Glomerular endothelial cell (primary cell): ENCODE measurements at regions not wholly inside any gene's neighbourhood (a gene's known extent, or its start where the extent isn't known, plus 50 kb on each side); places are given as distances from the start of the nearest gene placed in this dataset.

ENCODE experiments used
- DNase-seq: peaks from one replicate; pipeline ENCODE4 v3.0.0-alpha.2; 2011; ENCODE audit warnings: low read depth, low spot score; ENCODE audit errors: extremely low read depth

DNA sequence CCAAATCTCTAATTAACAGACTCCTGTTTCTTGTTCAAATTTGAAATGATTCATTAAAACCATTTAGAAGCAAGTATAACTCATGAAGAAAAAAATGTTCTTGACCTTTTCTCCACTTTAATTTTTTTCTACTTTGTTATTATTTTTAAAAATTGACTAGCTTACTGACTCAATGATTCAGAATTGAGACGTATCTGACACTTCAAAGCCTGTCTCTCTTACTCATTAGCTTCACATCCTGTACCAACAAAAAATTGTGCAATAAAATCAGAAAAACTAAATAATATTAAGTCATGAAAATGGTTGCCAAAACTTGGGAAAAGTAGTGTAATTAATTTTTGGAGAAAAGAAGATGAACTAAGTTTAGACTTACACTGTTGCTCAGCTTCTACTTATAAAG, 331.2 kb downstream of the SLC16A7 start:
- no peak for DNase-seq

DNA sequence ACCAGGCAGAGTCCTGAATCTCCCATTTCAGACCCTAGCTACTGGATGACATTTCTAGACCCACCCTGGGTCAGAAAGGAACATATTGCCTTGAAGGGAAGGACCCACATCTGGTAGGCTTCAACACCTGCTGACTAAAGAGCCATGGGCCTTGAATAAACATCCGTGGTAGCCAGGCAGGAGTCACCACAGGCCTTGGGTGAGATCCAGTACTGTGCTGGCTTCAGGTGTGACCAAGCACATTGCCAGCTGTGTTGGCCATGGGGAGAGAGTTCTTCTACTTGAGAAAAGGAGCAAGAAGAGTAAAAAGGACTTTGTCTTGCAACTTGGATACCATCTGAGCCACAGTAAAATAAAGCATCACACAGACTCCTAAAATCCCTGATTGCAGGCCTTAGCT, 332.6 kb downstream of the SLC16A7 start:
- DNase-seq: no peak

DNA sequence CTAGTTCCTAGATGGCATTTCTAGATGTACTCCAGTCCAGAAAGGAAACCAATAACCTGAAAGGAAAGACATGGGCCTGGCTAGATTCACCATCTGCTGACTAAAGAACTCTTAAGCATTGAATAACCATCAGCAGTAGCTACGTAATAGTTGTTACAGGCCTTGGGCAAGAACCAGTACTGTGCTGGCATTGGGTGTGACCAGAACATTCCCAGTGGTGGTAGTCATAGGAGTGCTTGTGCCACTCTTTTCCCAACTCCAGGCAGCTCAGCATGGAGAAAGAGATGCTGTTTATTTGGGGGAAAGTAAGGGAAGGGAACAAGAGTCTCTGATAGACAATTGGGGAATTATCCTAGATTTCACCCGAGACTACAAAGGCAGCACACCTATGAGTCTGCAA, 333.3 kb downstream of the SLC16A7 start:
- no peak for DNase-seq

DNA sequence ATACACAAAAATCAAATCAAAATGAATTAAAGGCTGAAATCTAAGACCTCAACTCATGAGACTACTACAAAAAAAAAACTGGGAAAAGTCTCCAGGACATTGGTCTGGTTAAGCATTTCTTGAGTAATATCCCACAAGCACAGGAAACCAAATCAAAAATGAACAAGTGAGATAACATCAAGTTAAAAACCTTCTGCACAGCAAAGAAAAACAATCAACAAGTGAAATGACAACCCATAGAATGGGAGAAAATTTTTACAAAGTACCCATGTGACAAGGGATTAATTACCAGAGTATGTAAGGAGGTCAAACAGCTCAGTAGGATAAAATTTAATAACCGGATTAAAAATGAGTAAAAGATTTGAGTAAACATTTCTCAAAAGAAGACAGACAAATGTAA, 338.7 kb downstream of the SLC16A7 start:
- DNase-seq: peak; percentile 10

DNA sequence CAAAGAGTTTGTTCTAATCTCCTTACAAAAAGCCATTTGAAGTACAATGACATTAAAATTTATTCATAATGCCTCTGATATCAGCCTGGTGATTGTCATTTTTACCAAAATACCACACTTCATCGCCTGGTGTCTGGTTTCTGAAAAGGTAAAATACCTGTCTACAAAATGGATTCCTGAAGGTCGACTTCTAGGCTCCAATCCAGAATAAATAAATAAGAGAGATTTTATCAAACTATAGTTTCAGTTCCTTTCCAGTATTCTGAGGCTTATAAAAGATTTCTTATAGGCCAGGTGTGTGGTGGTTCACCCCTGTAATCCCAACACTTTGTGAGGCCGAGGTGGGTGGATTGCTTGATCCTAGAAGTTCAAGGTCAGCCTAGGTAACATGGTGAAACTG, 340.7 kb downstream of the SLC16A7 start:
- DNase-seq: no peak

DNA sequence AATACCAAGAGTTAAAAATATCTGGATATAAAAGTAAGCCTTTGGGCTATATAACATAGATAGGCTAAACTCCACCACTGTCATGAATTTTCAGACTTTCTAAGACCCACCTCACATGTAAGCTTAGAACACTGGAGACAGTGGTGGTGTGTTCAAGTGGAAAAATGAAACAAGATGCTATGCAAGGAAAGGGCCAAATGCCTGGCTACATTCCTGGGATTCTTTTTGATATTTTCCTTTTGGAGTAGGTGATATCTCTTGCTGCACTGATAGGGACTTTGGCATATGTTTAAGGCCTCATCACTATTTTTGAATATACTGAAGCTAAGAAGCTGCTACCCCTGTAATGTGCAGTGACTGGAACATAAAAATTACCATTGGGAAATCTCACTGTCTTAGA, 341.3 kb downstream of the SLC16A7 start:
- no peak for DNase-seq

DNA sequence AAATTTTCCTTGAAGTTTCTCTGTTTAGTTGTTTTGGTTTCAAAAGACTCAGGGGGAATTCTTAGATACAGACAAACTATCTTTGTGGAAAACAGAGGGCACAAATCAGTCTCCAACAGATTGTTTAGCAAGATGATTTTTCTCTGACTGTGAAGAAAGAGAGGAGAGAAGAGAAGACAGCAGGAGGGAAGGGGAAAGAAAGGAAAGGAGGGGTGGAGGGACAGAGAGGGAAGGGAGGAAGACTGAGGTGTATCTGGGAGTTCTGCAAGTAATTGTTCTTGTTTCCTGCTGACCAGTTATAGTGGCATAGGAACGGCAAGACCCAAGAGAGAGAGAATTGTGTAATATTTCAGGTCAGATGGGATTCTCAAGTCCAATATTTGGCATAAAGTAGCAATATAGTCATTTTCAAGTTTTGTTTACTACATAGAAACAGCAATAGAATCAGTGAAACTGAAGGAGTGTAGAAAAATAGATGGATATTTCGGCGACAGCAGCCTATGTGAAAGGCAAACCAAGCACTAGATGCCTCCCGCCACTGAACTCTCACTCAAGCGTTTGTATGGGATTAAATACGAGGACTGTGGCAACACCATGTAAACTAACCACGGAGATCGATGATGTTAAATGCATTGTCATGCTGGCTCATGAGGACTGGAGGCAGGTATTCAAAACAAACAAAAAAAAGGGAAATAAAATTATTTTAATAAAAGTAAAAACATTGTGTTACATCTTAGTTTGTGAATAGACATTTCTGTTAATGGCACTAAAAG, 342.5 kb downstream of the SLC16A7 start:
- no peak for DNase-seq

DNA sequence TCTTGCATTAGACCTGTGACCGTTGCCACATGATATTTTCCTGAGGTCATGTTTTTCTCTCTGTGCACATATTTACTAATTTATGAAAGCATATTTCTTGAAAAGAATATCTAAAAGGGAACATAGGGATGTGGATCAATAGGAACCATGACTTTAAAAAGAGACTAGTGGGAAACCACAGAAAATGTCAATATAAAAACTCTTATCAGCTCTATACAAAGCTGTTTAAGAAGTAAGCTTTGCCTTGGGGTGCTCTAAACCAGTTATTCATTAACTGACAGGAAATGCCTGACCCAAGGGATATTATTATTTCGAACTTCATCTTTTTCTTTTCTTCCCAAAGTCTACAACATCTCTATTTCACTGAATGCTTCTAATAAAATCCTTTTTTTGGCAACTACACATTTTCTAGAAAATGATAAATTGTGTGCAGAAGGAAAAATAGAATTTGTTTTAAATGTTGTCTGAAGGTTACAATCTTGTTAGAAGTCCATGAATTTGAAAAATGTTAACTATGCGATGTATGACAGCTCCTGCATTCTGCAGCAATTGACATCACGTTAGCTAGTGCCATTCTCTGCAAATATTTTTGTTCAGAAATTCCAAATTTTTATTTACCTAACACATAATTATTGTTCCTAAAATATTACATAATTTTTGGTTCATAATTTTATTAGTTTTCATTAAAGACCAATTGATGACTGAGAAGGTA, 345.0 kb downstream of the SLC16A7 start:
- no peak for DNase-seq

DNA sequence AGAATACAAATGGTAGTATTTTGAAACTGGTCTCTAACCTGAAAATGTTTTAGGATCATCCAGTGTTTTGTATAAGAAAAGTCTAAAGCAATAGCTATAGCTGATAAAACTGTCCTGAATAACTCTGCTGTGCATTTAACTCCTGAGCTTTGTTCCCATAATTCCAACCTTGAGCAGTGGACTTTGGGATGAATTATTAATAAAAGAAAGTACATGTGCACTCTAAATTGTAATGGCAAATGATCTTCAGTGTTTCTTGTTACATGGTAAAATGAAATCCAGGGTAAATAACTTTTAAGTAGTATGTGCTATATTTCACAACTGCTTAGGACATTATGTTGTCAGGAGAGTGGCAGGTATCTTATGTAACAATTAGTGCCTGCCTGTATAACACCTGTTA, 345.6 kb downstream of the SLC16A7 start:
- DNase-seq: no peak

DNA sequence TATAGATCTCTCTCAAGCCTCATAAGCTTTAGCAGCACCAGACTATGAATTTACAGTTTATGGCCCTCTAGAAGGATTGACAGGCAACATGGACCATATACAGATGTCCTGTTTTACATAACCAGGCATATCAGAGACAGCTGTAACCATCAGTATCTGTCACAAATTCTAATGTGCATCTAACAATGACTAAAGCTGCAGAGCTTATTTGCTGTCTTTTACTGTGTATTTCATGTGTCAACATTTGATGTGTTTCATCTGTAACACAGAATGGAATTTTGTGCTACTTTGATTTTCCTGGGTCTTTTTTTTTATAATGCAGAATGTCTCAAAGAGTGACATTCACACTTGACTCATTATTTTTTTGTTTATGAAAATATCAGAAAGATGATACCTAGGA, 348.3 kb downstream of the SLC16A7 start:
- DNase-seq: no peak

DNA sequence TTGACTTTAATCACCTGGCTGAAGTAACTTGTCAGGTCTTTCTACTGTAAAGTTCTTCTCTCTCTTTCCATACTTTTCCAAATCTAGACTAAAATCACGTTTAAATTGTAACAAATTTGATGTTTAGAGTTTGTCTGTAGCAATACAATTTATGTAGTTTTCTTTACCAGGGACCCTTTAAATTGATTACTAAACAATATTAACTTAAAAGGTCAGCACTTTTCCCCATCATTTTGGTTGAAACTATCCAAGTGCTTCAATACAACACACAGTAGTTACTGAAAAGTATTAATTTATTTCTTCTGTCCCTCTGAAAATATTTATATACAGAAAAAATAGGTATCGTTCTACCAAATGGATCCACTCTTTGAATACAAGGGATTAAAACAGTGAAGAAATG, 350.8 kb downstream of the SLC16A7 start:
- no peak for DNase-seq

DNA sequence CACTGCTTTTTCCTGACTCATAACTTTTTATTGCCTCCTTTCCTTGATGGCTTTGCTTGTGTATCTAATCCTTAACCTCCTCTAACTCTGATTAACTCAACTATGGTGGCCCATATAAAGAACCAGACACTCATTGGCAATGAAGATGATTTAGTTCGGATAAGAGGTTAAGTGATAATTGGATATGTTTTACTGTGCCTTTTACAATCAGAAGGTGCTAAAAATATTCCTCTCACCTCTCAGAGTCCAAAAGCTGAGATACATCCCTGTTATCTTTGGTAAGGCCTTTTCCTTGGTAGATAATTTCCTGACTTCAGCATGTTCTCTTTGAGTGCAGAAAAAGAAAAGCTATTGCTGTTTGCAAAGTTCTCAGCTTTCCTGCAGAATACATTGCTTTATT, 367.7 kb downstream of the SLC16A7 start:
- DNase-seq: no peak

DNA sequence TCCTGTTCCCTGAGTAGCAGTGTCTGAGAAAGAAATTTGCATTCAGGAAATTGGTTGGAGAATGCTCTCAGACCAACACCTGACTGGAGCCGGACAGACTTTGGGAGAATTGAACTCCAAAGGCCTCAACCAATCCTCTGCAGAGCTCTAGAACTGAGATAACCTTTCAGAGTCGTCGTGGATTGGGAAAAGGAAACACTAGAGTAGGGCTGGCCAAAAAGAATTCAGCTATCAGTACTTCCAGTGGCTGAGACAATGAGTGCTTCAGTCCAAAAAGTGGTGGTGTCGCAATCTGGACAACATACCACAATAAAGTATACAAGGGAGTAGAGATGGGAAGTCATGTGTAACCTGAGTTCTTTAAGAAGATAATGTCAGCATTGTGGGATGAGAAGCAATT, 377.1 kb downstream of the SLC16A7 start:
- DNase-seq: no peak

DNA sequence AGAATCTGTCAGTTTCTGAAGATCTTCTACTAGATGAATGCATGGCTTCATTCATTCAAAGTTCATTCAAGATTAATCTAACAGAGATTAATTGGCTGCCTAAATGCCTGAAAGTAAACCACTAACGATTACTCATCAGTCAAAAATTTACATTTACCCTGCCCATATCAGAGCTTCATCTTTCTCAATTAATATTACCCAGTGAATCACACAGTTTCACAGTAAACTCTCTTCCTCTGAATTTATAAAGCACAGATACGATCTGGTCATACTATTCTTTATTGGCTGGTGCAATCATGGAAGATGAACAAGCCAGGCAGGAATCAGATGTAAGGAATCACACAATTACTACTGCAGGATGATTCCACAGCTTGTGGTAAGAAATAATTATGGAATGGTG, 377.7 kb downstream of the SLC16A7 start:
- no peak for DNase-seq

DNA sequence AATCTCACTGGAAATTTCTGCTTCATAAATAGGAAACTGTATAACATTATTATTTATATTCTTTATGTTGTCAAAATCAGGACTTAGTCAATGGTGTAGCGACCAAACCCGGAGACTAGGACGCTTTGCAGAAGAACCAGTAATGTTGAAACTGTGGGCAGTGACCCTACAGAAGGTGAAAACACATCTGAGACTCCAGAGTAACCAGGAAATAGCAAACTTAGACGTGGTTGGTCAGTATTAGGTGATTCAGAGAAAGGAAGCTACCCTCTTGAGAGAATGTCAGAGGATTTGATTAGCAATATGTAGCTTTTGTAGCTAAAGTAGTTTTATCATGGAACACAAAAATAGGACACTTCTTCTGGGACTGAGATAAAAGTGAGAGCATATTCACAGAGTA, 381.9 kb downstream of the SLC16A7 start:
- DNase-seq: no peak

DNA sequence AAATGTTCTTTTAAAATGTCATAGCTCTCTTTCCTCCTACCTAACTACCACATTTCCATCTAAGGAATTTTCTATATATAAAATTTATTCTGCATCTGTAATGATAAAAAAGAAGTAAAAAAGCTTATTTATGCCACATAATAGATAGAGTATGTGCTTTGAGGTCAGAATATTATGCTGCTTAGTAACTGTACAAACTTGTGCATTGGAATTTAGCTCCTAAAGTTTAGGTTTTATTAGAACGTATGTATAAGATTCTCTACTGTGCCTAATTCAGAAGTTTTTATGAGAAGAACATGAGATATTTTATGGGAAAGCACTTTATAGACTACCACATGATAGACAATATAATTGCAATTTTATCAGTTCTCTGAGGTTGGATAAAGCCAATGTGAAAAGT, 384.6 kb downstream of the SLC16A7 start:
- no peak for DNase-seq

DNA sequence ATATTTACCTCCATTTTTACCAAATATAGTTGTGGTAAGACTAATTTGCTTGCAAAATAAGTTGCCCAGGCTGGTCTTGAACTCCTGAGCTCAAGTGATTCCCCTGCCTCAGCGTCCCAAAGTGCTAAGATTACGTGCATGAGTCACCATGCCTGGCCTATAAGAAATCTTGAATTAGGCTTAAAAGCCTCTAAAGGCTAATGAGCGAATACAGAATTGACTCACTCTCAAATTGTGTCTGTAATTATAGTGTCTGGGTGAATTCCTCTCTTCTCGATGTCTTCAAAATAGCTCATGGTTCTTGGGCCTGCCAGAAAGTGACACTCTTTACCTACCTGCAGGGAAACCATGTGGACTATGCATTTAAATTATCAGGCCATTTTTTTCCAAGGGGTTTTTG, 403.5 kb downstream of the SLC16A7 start:
- DNase-seq: no peak

DNA sequence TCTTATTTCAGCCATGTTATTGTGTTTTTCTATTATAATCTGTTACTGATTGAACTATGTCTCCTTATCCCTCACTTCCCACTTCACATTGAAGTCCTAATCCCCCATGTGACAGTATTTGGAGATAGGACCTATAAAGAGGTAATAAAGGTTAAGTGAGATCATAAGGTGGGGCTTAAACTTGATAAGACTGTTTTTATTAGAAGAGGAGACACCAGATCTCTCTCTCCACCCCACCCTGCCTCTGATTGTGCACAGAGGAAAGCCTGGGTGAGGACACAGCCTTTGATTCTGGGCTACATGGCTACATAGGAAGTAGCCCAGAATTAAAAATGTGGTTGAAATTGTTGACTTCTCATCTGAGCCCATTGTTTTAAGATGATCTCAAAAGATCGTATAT, 414.7 kb downstream of the SLC16A7 start:
- no peak for DNase-seq

DNA sequence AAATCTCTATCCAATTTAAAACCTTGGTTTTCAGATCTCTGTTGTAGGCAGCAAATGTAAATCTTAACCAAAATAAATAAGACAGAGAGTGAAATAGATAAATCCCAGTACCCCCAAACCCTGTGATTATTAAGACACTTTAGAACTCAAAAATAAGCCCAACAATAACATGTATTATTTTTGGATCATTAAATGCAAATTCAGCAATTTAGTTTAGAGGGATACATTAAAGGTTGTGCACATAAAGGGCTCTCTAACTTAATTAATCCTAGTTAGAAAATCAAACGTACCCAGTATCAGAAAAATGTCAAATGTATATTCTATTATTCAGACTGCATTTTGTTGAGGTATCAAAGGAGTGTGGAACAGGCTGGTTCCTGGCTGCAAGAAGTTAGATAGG, 416.8 kb downstream of the SLC16A7 start:
- no peak for DNase-seq

DNA sequence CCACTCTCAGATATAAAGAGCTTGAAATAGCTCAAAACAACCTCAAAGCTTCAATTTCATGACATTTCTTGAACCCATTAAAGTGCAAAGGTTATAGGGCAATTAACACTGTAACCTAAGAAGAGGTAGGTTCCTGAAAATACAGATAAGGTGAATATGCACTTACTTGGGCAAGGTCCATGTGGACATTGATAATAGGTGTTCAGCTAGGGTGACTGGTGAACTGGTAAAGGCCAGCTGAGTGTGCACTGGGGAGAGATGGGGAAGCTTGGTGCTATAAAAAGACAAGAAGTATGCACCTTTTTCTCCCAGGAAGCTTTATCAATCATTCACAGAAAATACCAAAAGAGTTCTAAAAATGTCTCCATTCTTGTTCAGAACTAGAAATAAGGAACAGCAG, 418.6 kb downstream of the SLC16A7 start:
- DNase-seq: no peak

DNA sequence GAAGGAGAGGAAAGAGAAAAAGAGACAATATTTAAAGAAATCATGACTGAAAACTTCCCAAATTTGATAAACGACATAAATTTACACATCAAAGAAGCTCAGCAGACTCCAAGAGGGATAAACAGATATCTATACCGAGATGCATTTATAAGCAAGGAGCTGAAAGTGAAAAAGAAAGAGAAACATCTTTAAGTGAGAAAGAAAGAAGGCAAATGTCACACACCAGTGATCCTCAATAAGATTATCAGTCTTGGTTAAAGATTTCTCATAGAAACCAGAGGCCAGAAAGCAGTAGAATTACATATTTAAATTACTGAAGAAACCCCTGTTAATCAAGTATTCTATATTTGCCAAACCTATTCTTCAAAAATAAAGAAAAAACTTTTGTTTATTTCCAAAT, 424.2 kb downstream of the SLC16A7 start:
- no peak for DNase-seq

DNA sequence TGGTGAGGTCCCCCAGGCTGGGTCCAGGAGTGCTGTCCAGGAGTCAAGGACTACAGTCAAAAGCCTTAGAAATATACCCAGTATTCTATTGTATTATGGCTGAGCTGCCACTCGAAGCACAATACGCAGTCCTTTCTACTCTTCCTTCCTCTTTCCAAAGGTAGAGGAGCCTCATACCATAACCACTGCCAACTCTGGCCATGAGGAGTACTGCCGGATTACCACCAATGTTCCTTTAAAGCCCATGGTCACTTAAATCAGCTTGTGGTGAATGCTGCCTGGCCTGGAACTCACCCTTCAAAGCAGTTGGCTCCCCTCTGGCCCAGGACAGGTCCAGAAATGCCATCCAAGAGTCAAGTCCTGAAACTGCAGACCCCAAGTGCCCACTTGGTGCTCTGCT, 425.4 kb downstream of the SLC16A7 start:
- no peak for DNase-seq

DNA sequence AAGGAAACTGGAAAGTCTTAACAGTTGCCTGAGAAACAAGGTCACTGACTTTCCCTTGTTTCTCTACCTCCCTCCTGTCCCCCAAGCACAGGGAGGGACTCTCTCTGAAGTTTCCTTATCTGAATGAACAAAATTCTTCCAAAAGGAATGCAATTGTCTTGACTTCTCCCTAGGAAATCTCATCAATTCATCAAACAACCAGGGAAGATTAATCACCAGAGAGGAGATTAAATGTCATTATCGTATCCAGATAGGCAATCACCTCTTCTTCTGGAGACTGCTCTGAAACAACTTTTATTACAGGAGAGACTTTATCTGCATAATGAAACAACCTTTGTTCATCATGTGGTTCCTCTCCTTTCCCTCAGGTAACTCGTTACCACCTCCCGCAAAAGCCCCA, 431.4 kb downstream of the SLC16A7 start:
- no peak for DNase-seq
